Stomach (tissue), 4 donors: ENCODE measurements at regions not wholly inside any gene's neighbourhood (a gene's known extent, or its start where the extent isn't known, plus 50 kb on each side); places are given as distances from the start of the nearest gene placed in this dataset.

Experiments
- EP300 ChIP-seq: sonication (generic); formaldehyde crosslinking; IDR thresholded peaks from one replicate; pipeline ENCODE4 v1.6.1; 2017; ENCODE audit warnings: antibody characterized with exemption
- POLR2A ChIP-seq, 4 donors: fragments of 450-650 bp; IDR thresholded peaks; one replicate each; pipeline ENCODE4 v1.6.1; 2016; ENCODE audit warnings: antibody characterized with exemption in 4 of 4, control low read depth in 2 of 4, mild to moderate bottlenecking in 1 of 4, moderate library complexity in 1 of 4
- POLR2AphosphoS5 ChIP-seq, 3 donors: sonication (generic); formaldehyde crosslinking; IDR thresholded peaks; one replicate each; pipeline ENCODE4 v1.6.1; 2016; ENCODE audit warnings: antibody characterized with exemption in 3 of 3
- TF ChIP-seq, protein P1 (sequence below), 7 experiments: fragments of 450-650 bp in 4 of 7; fragments of 200-600 bp in 3 of 7; sonication (generic) in 3 of 7; IDR thresholded peaks; one replicate each; pipeline ENCODE4 v1.5.1; 2016 to 2019; ENCODE audit warnings: antibody characterized with exemption in 7 of 7, control low read depth in 2 of 7, mild to moderate bottlenecking in 1 of 7

DNA sequence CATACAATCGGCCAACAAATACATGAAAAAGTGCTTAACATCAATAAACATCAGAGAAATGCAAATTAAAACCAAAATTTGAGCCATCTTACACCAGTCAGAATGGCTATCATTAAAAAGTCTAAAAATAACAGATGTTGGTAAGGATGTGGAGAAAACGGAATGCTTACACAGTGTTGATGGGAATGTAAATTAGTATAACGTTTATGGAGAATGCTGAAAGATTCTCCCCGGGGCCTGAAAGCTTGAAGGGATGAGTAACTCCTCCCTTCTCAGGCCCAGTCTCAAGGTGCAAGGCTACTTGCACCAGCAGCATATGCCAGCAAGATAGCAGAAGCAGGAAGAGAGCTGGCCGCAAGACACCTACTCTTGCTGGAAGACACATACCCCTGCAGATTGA, 123.7 kb upstream of the NLGN1 start:
- TF ChIP-seq, protein P1, sequence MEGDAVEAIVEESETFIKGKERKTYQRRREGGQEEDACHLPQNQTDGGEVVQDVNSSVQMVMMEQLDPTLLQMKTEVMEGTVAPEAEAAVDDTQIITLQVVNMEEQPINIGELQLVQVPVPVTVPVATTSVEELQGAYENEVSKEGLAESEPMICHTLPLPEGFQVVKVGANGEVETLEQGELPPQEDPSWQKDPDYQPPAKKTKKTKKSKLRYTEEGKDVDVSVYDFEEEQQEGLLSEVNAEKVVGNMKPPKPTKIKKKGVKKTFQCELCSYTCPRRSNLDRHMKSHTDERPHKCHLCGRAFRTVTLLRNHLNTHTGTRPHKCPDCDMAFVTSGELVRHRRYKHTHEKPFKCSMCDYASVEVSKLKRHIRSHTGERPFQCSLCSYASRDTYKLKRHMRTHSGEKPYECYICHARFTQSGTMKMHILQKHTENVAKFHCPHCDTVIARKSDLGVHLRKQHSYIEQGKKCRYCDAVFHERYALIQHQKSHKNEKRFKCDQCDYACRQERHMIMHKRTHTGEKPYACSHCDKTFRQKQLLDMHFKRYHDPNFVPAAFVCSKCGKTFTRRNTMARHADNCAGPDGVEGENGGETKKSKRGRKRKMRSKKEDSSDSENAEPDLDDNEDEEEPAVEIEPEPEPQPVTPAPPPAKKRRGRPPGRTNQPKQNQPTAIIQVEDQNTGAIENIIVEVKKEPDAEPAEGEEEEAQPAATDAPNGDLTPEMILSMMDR (IDR thresholded peaks at IDR 0.05) = no peak
- TF ChIP-seq POLR2A (IDR thresholded peaks at IDR 0.05) (no peak), EP300 (no peak), POLR2AphosphoS5 (IDR thresholded peaks at IDR 0.05) (no peak)
